ENCODE measurements at regions not wholly inside any gene's neighbourhood (a gene's known extent, or its start where the extent isn't known, plus 50 kb on each side); places are given as distances from the start of the nearest gene placed in this dataset.

- in situ Hi-C loops (cut with MboI; ENCODE audit: low sequenced_read_pairs), result no loop called here
Measured at GRCh38 chr4:81650606-81651242, 179.0 kb upstream of the RASGEF1B start.

- in situ Hi-C loops (cut with MboI; ENCODE audit: low sequenced_read_pairs), result no loop called here
Measured at GRCh38 chr4:81648576-81649275, 177.0 kb upstream of the RASGEF1B start.

- in situ Hi-C loops (cut with MboI; ENCODE audit: low sequenced_read_pairs), result no loop called here
Measured at GRCh38 chr4:81647388-81647787, 175.7 kb upstream of the RASGEF1B start.

GRCh38 chr4:81642543-81642942 lies 170.8 kb upstream of the RASGEF1B start:
- in situ Hi-C loops (cut with MboI; ENCODE audit: low sequenced_read_pairs), result no loop called here

GRCh38 chr4:81639248-81639647 lies 167.5 kb upstream of the RASGEF1B start:
- in situ Hi-C loops (cut with MboI; ENCODE audit: low sequenced_read_pairs), result no loop called here

GRCh38 chr4:81638698-81639097 lies 167.0 kb upstream of the RASGEF1B start:
- in situ Hi-C loops (cut with MboI; ENCODE audit: low sequenced_read_pairs), result no loop called here

GRCh38 chr4:81635739-81636138 lies 164.0 kb upstream of the RASGEF1B start:
- in situ Hi-C loops (cut with MboI; ENCODE audit: low sequenced_read_pairs), result no loop called here

- in situ Hi-C loops (cut with MboI; ENCODE audit: low sequenced_read_pairs), result no loop called here
Measured at GRCh38 chr4:81634766-81635549, 163.3 kb upstream of the RASGEF1B start.

GRCh38 chr4:81634165-81634564 lies 162.5 kb upstream of the RASGEF1B start:
- in situ Hi-C loops (cut with MboI; ENCODE audit: low sequenced_read_pairs), result no loop called here

- in situ Hi-C loops (cut with MboI; ENCODE audit: low sequenced_read_pairs), result no loop called here
Measured at GRCh38 chr4:81632581-81633299, 161.0 kb upstream of the RASGEF1B start.

GRCh38 chr4:81631958-81632441 lies 160.3 kb upstream of the RASGEF1B start:
- in situ Hi-C loops (cut with MboI; ENCODE audit: low sequenced_read_pairs), result no loop called here

GRCh38 chr4:81629366-81629765 lies 157.7 kb upstream of the RASGEF1B start:
- in situ Hi-C loops (cut with MboI; ENCODE audit: low sequenced_read_pairs), result no loop called here

- in situ Hi-C loops (cut with MboI; ENCODE audit: low sequenced_read_pairs), result no loop called here
Measured at GRCh38 chr4:81628489-81628888, 156.8 kb upstream of the RASGEF1B start.

GRCh38 chr4:81627590-81627989 lies 155.9 kb upstream of the RASGEF1B start:
- in situ Hi-C loops (cut with MboI; ENCODE audit: low sequenced_read_pairs), result no loop called here

GRCh38 chr4:81626851-81627250 lies 155.1 kb upstream of the RASGEF1B start:
- in situ Hi-C loops (cut with MboI; ENCODE audit: low sequenced_read_pairs), result no loop called here

GRCh38 chr4:81625422-81626417 lies 154.0 kb upstream of the RASGEF1B start:
- in situ Hi-C loops (cut with MboI; ENCODE audit: low sequenced_read_pairs), result no loop called here

GRCh38 chr4:81623434-81623833 lies 151.7 kb upstream of the RASGEF1B start:
- in situ Hi-C loops (cut with MboI; ENCODE audit: low sequenced_read_pairs), result no loop called here

GRCh38 chr4:81622474-81623184 lies 150.9 kb upstream of the RASGEF1B start:
- in situ Hi-C loops (cut with MboI; ENCODE audit: low sequenced_read_pairs), result no loop called here

- in situ Hi-C loops (cut with MboI; ENCODE audit: low sequenced_read_pairs), result no loop called here
Measured at GRCh38 chr4:81622028-81622427, 150.3 kb upstream of the RASGEF1B start.
